ENCODE measurements at regions not wholly inside any gene's neighbourhood (a gene's known extent, or its start where the extent isn't known, plus 50 kb on each side); places are given as distances from the start of the nearest gene placed in this dataset.

DNA sequence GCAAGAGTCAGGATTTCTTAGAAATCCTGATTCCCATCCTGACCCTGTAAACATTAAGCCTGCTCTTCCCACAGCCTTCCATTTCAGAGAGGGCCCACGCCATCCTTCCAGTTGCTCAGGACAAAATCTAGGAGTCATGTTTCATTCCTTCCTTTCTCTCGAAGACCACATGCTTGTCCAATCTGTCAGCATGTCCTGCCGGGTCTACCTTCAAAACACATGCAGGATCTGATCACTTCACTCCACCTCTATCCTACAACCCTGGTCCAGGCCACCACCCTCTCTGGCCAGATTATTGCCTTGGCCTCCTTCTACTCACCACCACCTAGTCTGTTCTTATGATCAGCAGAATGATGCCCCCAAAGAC lies 79.8 kb downstream of the C5orf15 start:
- Histone ChIP-seq H4K20me1 (ENCODE audit: control insufficient read depth, insufficient read depth, low read depth, low read length) (no peaks in the 10 kb centered on the region), H3K4me1 (ENCODE audit: control insufficient read depth, low read length) (peaks cover under 1% of the 10 kb centered on the region), H3K27me3 (ENCODE audit: control insufficient read depth, low read length) (no peaks in the 10 kb centered on the region), H3K4me2 (ENCODE audit: low read length) (no peak overlapping the region), H3K9me3 (ENCODE audit: control insufficient read depth, insufficient read depth, low read length) (no peaks in the 10 kb centered on the region), H3K79me2 (ENCODE audit: control insufficient read depth, low read length) (no peaks in the 10 kb centered on the region), H3F3A (ENCODE audit: control insufficient read depth, insufficient read depth) (no peaks in the 10 kb centered on the region), H3K27ac (ENCODE audit: low read depth, low read length) (no peak overlapping the region), H3K9me2 (replicated peaks; ENCODE audit: control insufficient read depth, low read length) (no peaks in the 10 kb centered on the region), H3K36me3 (ENCODE audit: control insufficient read depth, low read length) (no peaks in the 10 kb centered on the region), H3K4me3 (ENCODE audit: low read length) (no peak overlapping the region)
- no peak for TF ChIP-seq EZH2phosphoT487 (IDR thresholded peaks at IDR 0.05; ENCODE audit: borderline replicate concordance, low read length)
- TF ChIP-seq, protein P1, sequence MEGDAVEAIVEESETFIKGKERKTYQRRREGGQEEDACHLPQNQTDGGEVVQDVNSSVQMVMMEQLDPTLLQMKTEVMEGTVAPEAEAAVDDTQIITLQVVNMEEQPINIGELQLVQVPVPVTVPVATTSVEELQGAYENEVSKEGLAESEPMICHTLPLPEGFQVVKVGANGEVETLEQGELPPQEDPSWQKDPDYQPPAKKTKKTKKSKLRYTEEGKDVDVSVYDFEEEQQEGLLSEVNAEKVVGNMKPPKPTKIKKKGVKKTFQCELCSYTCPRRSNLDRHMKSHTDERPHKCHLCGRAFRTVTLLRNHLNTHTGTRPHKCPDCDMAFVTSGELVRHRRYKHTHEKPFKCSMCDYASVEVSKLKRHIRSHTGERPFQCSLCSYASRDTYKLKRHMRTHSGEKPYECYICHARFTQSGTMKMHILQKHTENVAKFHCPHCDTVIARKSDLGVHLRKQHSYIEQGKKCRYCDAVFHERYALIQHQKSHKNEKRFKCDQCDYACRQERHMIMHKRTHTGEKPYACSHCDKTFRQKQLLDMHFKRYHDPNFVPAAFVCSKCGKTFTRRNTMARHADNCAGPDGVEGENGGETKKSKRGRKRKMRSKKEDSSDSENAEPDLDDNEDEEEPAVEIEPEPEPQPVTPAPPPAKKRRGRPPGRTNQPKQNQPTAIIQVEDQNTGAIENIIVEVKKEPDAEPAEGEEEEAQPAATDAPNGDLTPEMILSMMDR (IDR thresholded peaks at IDR 0.05; ENCODE audit: low read depth, low read length, poor library complexity, severe bottlenecking): no peak

DNA sequence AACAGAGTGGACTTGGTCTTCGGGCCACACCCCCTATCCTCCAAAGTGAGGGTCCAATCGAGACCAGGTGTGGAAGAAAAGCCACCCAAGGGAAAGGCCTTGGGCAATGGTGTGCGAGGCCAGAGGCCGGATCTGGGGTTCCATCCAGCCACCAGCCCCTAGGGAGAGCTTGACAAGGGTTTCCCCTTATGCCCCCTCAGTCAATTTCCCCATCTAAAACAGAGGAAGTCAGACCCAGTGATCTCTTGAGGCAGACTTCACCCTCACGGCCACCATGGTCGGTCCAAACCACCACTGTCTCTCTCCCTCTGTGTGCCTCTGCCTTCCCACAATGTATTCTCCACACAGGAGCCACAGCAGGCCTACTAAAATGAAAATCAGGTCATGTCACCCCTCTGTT lies 82.9 kb downstream of the C5orf15 start:
- Histone ChIP-seq H3K27ac (ENCODE audit: low read depth, low read length) (no peak overlapping the region), H3K27me3 (ENCODE audit: control insufficient read depth, low read length) (no peaks in the 10 kb centered on the region), H3K4me1 (ENCODE audit: control insufficient read depth, low read length) (no peaks in the 10 kb centered on the region), H3F3A (ENCODE audit: control insufficient read depth, insufficient read depth) (no peaks in the 10 kb centered on the region), H3K9me3 (ENCODE audit: control insufficient read depth, insufficient read depth, low read length) (no peaks in the 10 kb centered on the region), H4K20me1 (ENCODE audit: control insufficient read depth, insufficient read depth, low read depth, low read length) (no peaks in the 10 kb centered on the region), H3K79me2 (ENCODE audit: control insufficient read depth, low read length) (no peaks in the 10 kb centered on the region), H3K4me3 (ENCODE audit: low read length) (no peak overlapping the region), H3K9me2 (replicated peaks; ENCODE audit: control insufficient read depth, low read length) (no peaks in the 10 kb centered on the region), H3K36me3 (ENCODE audit: control insufficient read depth, low read length) (no peaks in the 10 kb centered on the region), H3K4me2 (ENCODE audit: low read length) (no peak overlapping the region)
- no peak for TF ChIP-seq EZH2phosphoT487 (IDR thresholded peaks at IDR 0.05; ENCODE audit: borderline replicate concordance, low read length)
- TF ChIP-seq, protein P1 (IDR thresholded peaks at IDR 0.05; ENCODE audit: low read depth, low read length, poor library complexity, severe bottlenecking): no peak

DNA sequence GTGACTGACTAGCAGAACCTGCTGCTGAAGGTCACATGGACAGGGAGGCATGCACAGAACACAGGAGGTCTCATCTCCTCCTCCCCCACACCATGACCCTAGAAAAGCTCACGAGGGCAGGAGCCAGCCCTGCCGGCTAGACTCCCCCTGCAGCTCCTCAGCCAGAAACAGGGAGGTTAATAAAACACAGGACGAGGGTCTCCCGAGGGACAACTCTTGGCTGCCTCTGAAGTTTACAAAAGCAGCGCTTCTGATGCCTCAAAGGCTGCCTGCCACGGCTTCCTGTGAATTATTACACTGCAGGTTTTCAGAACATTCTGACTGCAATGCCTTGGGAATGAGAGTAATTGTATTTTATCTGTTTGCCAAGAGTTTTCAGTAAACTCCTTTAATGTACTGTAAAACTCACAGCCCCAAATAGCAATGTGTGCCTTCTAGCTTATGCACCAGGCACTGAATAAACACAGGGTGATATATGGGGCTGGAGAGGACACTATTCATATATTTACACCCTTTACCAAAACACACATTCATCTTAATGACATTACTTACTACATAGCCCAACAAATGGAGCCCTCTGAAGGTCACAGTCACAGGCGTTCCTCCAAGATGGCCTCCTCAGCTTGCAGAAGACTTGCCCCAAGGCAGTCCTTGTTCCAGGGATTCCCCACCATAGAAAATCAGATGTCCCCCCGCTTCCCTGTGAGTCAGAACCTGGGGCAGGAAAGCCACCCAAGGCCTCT lies 83.7 kb downstream of the C5orf15 start:
- TF ChIP-seq, protein P1 (IDR thresholded peaks at IDR 0.05; ENCODE audit: low read depth, low read length, poor library complexity, severe bottlenecking): no peak
- no peak for TF ChIP-seq EZH2phosphoT487 (IDR thresholded peaks at IDR 0.05; ENCODE audit: borderline replicate concordance, low read length)
- H3K36me3 ChIP-seq (ENCODE audit: control insufficient read depth, low read length): no peaks in the 10 kb centered on the region
- H3K27me3 ChIP-seq (ENCODE audit: control insufficient read depth, low read length): no peaks in the 10 kb centered on the region
- no peaks in the 10 kb centered on the region for H3K4me1 ChIP-seq (ENCODE audit: control insufficient read depth, low read length)
- H3K79me2 ChIP-seq (ENCODE audit: control insufficient read depth, low read length): no peaks in the 10 kb centered on the region
- no peaks in the 10 kb centered on the region for H3K9me3 ChIP-seq (ENCODE audit: control insufficient read depth, insufficient read depth, low read length)
- no peaks in the 10 kb centered on the region for H4K20me1 ChIP-seq (ENCODE audit: control insufficient read depth, insufficient read depth, low read depth, low read length)
- no peak overlapping the region for H3K4me3 ChIP-seq (ENCODE audit: low read length)
- no peaks in the 10 kb centered on the region for H3F3A ChIP-seq (ENCODE audit: control insufficient read depth, insufficient read depth)
- H3K9me2 ChIP-seq (replicated peaks; ENCODE audit: control insufficient read depth, low read length): no peaks in the 10 kb centered on the region
- H3K27ac ChIP-seq (ENCODE audit: low read depth, low read length): no peak overlapping the region
- H3K4me2 ChIP-seq (ENCODE audit: low read length): no peak overlapping the region
